IMR-90 (cell line): ENCODE measurements at regions not wholly inside any gene's neighbourhood (a gene's known extent, or its start where the extent isn't known, plus 50 kb on each side); places are given as distances from the start of the nearest gene placed in this dataset.

Experiments
- ATAC-seq: fragments of 200-7000 bp; cut with Tn5 transposase; 2 replicates; pipeline ENCODE4 v1.9.1; 2020; ENCODE audit warnings: low read depth, mild to moderate bottlenecking, moderate library complexity
- BruUV-seq: library from RNA; stranded (reverse); fragments of 400-500 nt; replicated peaks from 2 replicates; lab custom pipeline; 2021; lab: Mats Ljungman, UMichigan
- CTCF ChIA-PET: fragments of 300-600 bp; formaldehyde crosslinking; extraction: SDS; loops from one replicate; lab custom pipeline; 2021; ENCODE audit warnings: antibody characterized with exemption; lab: Yijun Ruan, JAX
- POLR2A ChIA-PET: fragments of 300-600 bp; sonication (Branson Sonifier 250); formaldehyde crosslinking; loops from one replicate; lab custom pipeline; 2022; ENCODE audit warnings: antibody characterized with exemption; ENCODE audit not compliant: unreplicated experiment; lab: Charles Lee
- DNase-seq: peaks from one replicate; pipeline ENCODE4 v3.0.0; 2013
- H2AFZ ChIP-seq: replicated peaks from 2 replicates; pipeline ENCODE3; 2013; ENCODE audit warnings: low read length, mild to moderate bottlenecking; ENCODE audit not compliant: poor library complexity
- H2AK5ac ChIP-seq: 2 replicates; pipeline ENCODE4 v1.6.1; 2013; ENCODE audit warnings: low read depth, low read length, inconsistent platforms
- H2AK9ac ChIP-seq: replicated peaks from 2 replicates; pipeline ENCODE3; 2013; ENCODE audit warnings: mild to moderate bottlenecking, low read depth, low read length, moderate library complexity; ENCODE audit not compliant: poor library complexity
- H2BK120ac ChIP-seq: 2 replicates; pipeline ENCODE4 v1.6.1; 2013; ENCODE audit warnings: low read depth, low read length, inconsistent platforms
- H2BK15ac ChIP-seq: 3 replicates; pipeline ENCODE4 v1.6.1; 2013; ENCODE audit warnings: low read depth, low read length, inconsistent platforms
- H2BK20ac ChIP-seq: 2 replicates; pipeline ENCODE4 v1.6.1; 2013; ENCODE audit warnings: low read depth, mild to moderate bottlenecking, inconsistent platforms, low read length, moderate library complexity
- H2BK5ac ChIP-seq: 2 replicates; pipeline ENCODE4 v1.6.1; 2013; ENCODE audit warnings: mild to moderate bottlenecking, low read depth, low read length, inconsistent platforms; ENCODE audit not compliant: poor library complexity, severe bottlenecking
- H3K14ac ChIP-seq: replicated peaks from 2 replicates; pipeline ENCODE4 v1.6.1; 2013; ENCODE audit warnings: low read depth, low read length, inconsistent platforms
- H3K18ac ChIP-seq: 2 replicates; pipeline ENCODE4 v1.6.1; 2013; ENCODE audit warnings: low read depth, low read length, control low read depth
- H3K23ac ChIP-seq: 2 replicates; pipeline ENCODE4 v1.6.1; 2013; ENCODE audit warnings: low read depth, low read length, inconsistent platforms
- H3K27ac ChIP-seq: 2 replicates; pipeline ENCODE4 v1.5.1; 2013; ENCODE audit warnings: mild to moderate bottlenecking, control low read depth, low read length; ENCODE audit not compliant: insufficient read depth
- H3K27me3 ChIP-seq: 2 replicates; pipeline ENCODE4 v1.6.1; 2013; ENCODE audit warnings: low read length; ENCODE audit not compliant: control insufficient read depth, insufficient read depth
- H3K36me3 ChIP-seq: 2 replicates; pipeline ENCODE4 v1.6.1; 2013; ENCODE audit warnings: low read length, mixed read lengths; ENCODE audit not compliant: control insufficient read depth, insufficient read depth
- H3K4ac ChIP-seq: 2 replicates; pipeline ENCODE4 v1.6.1; 2013; ENCODE audit warnings: low read depth, low read length, inconsistent platforms
- H3K4me1 ChIP-seq: 2 replicates; pipeline ENCODE4 v1.6.1; 2013; ENCODE audit warnings: low read length, mixed read lengths; ENCODE audit not compliant: control insufficient read depth, insufficient read depth
- H3K4me2 ChIP-seq: 2 replicates; pipeline ENCODE4 v1.6.1; 2013; ENCODE audit warnings: low read depth, mild to moderate bottlenecking, control low read depth, low read length, moderate library complexity
- H3K4me3 ChIP-seq: 2 replicates; pipeline ENCODE4 v1.5.1; 2013; ENCODE audit warnings: low read depth, mild to moderate bottlenecking, control low read depth, low read length, moderate library complexity; ENCODE audit not compliant: insufficient read depth
- H3K56ac ChIP-seq: 2 replicates; pipeline ENCODE4 v1.6.1; 2013; ENCODE audit warnings: low read length, inconsistent platforms; ENCODE audit not compliant: insufficient read depth; ENCODE audit errors: extremely low read depth
- H3K79me1 ChIP-seq, 2 experiments: 2 replicates each; pipeline ENCODE4 v1.6.1; 2013; ENCODE audit warnings: low read length in 2 of 2, inconsistent platforms in 1 of 2, low read depth in 1 of 2
- H3K9ac ChIP-seq: 2 replicates; pipeline ENCODE4 v1.6.1; 2013; ENCODE audit warnings: low read depth, low read length, control low read depth
- H3K9me1 ChIP-seq: 2 replicates; pipeline ENCODE4 v1.6.1; 2013; ENCODE audit warnings: low read length, inconsistent platforms; ENCODE audit not compliant: insufficient read depth
- H3K9me3 ChIP-seq: 2 replicates; pipeline ENCODE4 v1.6.1; 2013; ENCODE audit warnings: low read length; ENCODE audit not compliant: control insufficient read depth, insufficient read depth
- H4K20me1 ChIP-seq: 2 replicates; pipeline ENCODE4 v1.6.1; 2013; ENCODE audit warnings: low read length, inconsistent platforms; ENCODE audit not compliant: insufficient read depth
- H4K5ac ChIP-seq: 2 replicates; pipeline ENCODE4 v1.6.1; 2013; ENCODE audit warnings: mild to moderate bottlenecking, low read depth, low read length, control low read depth
- H4K8ac ChIP-seq, 2 experiments: 2 replicates each; pipeline ENCODE4 v1.6.1; 2013; ENCODE audit warnings: low read depth in 2 of 2, low read length in 2 of 2, control low read depth in 1 of 2, inconsistent platforms in 1 of 2
- H4K91ac ChIP-seq: 2 replicates; pipeline ENCODE4 v1.6.1; 2013; ENCODE audit warnings: low read depth, low read length, inconsistent platforms; ENCODE audit not compliant: insufficient read depth
- RAD21 ChIP-seq: IDR thresholded peaks from 2 replicates; pipeline ENCODE4 v1.6.1; 2012; ENCODE audit warnings: low read length, improper control_type of control experiment
- SMC3 ChIP-seq: fragments of 150-350 bp; IDR thresholded peaks from 2 replicates; pipeline ENCODE4 v1.6.1; 2016; ENCODE audit warnings: low read depth, mild to moderate bottlenecking, antibody characterized with exemption, low read length, moderate library complexity
- WGBS, 2 experiments: methylation state at CpG; one replicate each; pipeline versions ENCODE4 v1.1.5 to v1.1.7; 2013; ENCODE audit warnings: missing lambda C conversion rate in 2 of 2; ENCODE audit not compliant: insufficient read length in 1 of 2; ENCODE audit errors: extremely low coverage in 2 of 2; 5-methylcytosine and 5-hydroxymethylcytosine counted together
- dilution Hi-C: fragments of 300-500 bp; cut with HindIII; formaldehyde crosslinking; loops from one replicate; pipeline ENCODE4 v1.14.3; 2018; ENCODE audit warnings: low sequenced_read_pairs; ENCODE audit not compliant: unreplicated experiment
- in situ Hi-C: fragments of 300-500 bp; cut with MboI; formaldehyde crosslinking; loops from 3 replicates; pipeline ENCODE4 v1.14.3; 2019; ENCODE audit warnings: low sequenced_read_pairs, inconsistent platforms, mixed read lengths
- intact Hi-C: fragments of 100-400 bp; cut with micrococcal nuclease; formaldehyde crosslinking; loops from 2 replicates; pipeline ENCODE4 v1.10.0; 2022

- Histone ChIP-seq H4K91ac (peak overlapping the region; percentile 23; the same call in 1 of the 2 replicates), H3K9me1 (peaks cover 6% of the 10 kb centered on the region; the same call in 1 of the 2 replicates), H3K56ac (no peak overlapping the region), H2BK120ac (no peak overlapping the region), H3K4ac (peak overlapping the region; percentile 7; the same call in 1 of the 2 replicates), H3K4me1 (peaks cover 11% of the 10 kb centered on the region), H2BK20ac (peak overlapping the region; percentile 73; the same call in 1 of the 2 replicates), H3K27ac (no peak overlapping the region), H3K4me3 (no peak overlapping the region), H2BK15ac (0 out of 3 replicates have a peak overlapping the region, but pooled peaks have one; percentile 16), H3K9ac (no peak overlapping the region), H2AK5ac (peak overlapping the region; percentile 37), H3K14ac (peak overlapping the region; percentile 29; the same call in 1 of the 2 replicates), H3K4me2 (no peak overlapping the region), H4K20me1 (peaks cover 5% of the 10 kb centered on the region; the same call in 1 of the 2 replicates), H3K36me3 (no peaks in the 10 kb centered on the region), H2AFZ (peak overlapping the region; percentile 49), H4K8ac (no peak overlapping the region), H2BK5ac (no peak overlapping the region), H3K23ac (no peak overlapping the region), H4K5ac (no peak overlapping the region), H2AK9ac (no peak overlapping the region), H3K9me3 (no peaks in the 10 kb centered on the region), H3K18ac (no peak overlapping the region), H3K27me3 (no peaks in the 10 kb centered on the region), H3K79me1 (no peaks in the 10 kb centered on the region)
- WGBS, 2 experiments = 9% methylated on average over 1 of the region's 4 CpGs; no CpG with 5 or more reads in 1 of the 2 experiments
- POLR2A ChIA-PET = interaction anchor here (0.5 to 1.0 kb wide), 3 partner anchors 11 to 103 kb away, joined by 3 to 12 read pairs (median 7); no protein-coding TSS in a partner anchor
- CTCF ChIA-PET = no interaction called here
- intact Hi-C loops (no loop called here), in situ Hi-C loops (no loop called here), dilution Hi-C loops (no loop called here)
- BruUV-seq = no TSS peak
- DNase-seq = peak; percentile 66
- TF ChIP-seq RAD21 = no peak
- TF ChIP-seq SMC3 = no peak
- peak; percentile 18; the same call in 1 of the 2 replicates for ATAC-seq
Measured at GRCh38 chr2:215796140-215796855, 217.1 kb downstream of the MREG start.
